HEK293T (cell line): ENCODE measurements at regions not wholly inside any gene's neighbourhood (a gene's known extent, or its start where the extent isn't known, plus 50 kb on each side); places are given as distances from the start of the nearest gene placed in this dataset.

Source experiments
- ARNT ChIP-seq: fragments of 450-650 bp; IDR thresholded peaks from 2 replicates; pipeline ENCODE4 v1.6.1; 2017; ENCODE audit warnings: mild to moderate bottlenecking
- BHLHE40 ChIP-seq: fragments of 450-650 bp; IDR thresholded peaks from 2 replicates; pipeline ENCODE4 v1.6.1; 2016; ENCODE audit warnings: mild to moderate bottlenecking, moderate library complexity, borderline replicate concordance
- CTBP1 ChIP-seq: fragments of 450-650 bp; IDR thresholded peaks from 2 replicates; pipeline ENCODE4 v1.6.1; 2016; ENCODE audit warnings: borderline replicate concordance
- ELF4 ChIP-seq: fragments of 450-650 bp; IDR thresholded peaks from 2 replicates; pipeline ENCODE4 v1.6.1; 2017; ENCODE audit warnings: antibody characterized with exemption
- FOXA1 ChIP-seq: fragments of 450-650 bp; IDR thresholded peaks from 2 replicates; pipeline ENCODE4 v1.6.1; 2016; ENCODE audit warnings: mild to moderate bottlenecking
- FOXK2 ChIP-seq: fragments of 450-650 bp; IDR thresholded peaks from 2 replicates; pipeline ENCODE4 v1.6.1; 2016; ENCODE audit warnings: mild to moderate bottlenecking
- FOXM1 ChIP-seq: fragments of 450-650 bp; IDR thresholded peaks from 2 replicates; pipeline ENCODE4 v1.6.1; 2017; ENCODE audit warnings: mild to moderate bottlenecking, borderline replicate concordance
- HDGF ChIP-seq: fragments of 450-650 bp; IDR thresholded peaks from 2 replicates; pipeline ENCODE4 v1.6.1; 2017; ENCODE audit warnings: antibody characterized with exemption, borderline replicate concordance
- LEF1 ChIP-seq: fragments of 450-650 bp; IDR thresholded peaks from 2 replicates; pipeline ENCODE4 v1.6.1; 2017; ENCODE audit warnings: mild to moderate bottlenecking, borderline replicate concordance
- NFRKB ChIP-seq: fragments of 450-650 bp; IDR thresholded peaks from 2 replicates; pipeline ENCODE4 v1.6.1; 2016; ENCODE audit warnings: mild to moderate bottlenecking, moderate library complexity
- SP1 ChIP-seq: fragments of 450-650 bp; IDR thresholded peaks from 2 replicates; pipeline ENCODE4 v1.6.1; 2017
- SUZ12 ChIP-seq: fragments of 450-650 bp; IDR thresholded peaks from 2 replicates; pipeline ENCODE4 v1.6.1; 2016; ENCODE audit warnings: mild to moderate bottlenecking
- TARDBP ChIP-seq: fragments of 450-650 bp; IDR thresholded peaks from 2 replicates; pipeline ENCODE4 v1.6.1; 2016
- ZNF384 ChIP-seq: fragments of 450-650 bp; IDR thresholded peaks from 2 replicates; pipeline ENCODE4 v1.6.1; 2016

- no peak for TF ChIP-seq BHLHE40
- TF ChIP-seq FOXA1: no peak
- no peak for TF ChIP-seq SUZ12
- no peak for TF ChIP-seq NFRKB
- no peak for TF ChIP-seq FOXM1
- TF ChIP-seq LEF1: no peak
- TF ChIP-seq ELF4: no peak
- no peak for TF ChIP-seq FOXK2
- no peak for TF ChIP-seq SP1
- no peak for TF ChIP-seq HDGF
- TF ChIP-seq CTBP1: no peak
- TF ChIP-seq ARNT: no peak
- TF ChIP-seq TARDBP: no peak
- no peak for TF ChIP-seq ZNF384
These were observed 72.6 kb upstream of the SLC4A11 start for GRCh38 chr20:3311623-3312022.
